DOHH2 (cell line): ENCODE measurements at regions not wholly inside any gene's neighbourhood (a gene's known extent, or its start where the extent isn't known, plus 50 kb on each side); places are given as distances from the start of the nearest gene placed in this dataset.

Source experiments
- H3F3A ChIP-seq: fragments of 200-600 bp; sonication (generic), shearing (Covaris generic); 2 replicates; pipeline ENCODE4 v1.6.0; 2016; ENCODE audit warnings: antibody characterized with exemption, mild to moderate bottlenecking; ENCODE audit not compliant: control insufficient read depth, insufficient read depth
- H3K27ac ChIP-seq: fragments of 200-600 bp; sonication (generic); 2 replicates; pipeline ENCODE4 v1.5.1; 2014; ENCODE audit warnings: low read depth, mild to moderate bottlenecking, low read length, moderate library complexity
- H3K27me3 ChIP-seq: fragments of 200-600 bp; sonication (generic); 2 replicates; pipeline ENCODE4 v1.6.1; 2014; ENCODE audit warnings: mild to moderate bottlenecking, low read length, mixed read lengths; ENCODE audit not compliant: control insufficient read depth
- H3K36me3 ChIP-seq: fragments of 200-600 bp; sonication (generic); 2 replicates; pipeline ENCODE4 v1.6.1; 2014; ENCODE audit warnings: mild to moderate bottlenecking, low read length, moderate library complexity, mixed read lengths; ENCODE audit not compliant: control insufficient read depth
- H3K4me1 ChIP-seq: fragments of 200-600 bp; sonication (generic); 2 replicates; pipeline ENCODE4 v1.6.1; 2014; ENCODE audit warnings: mild to moderate bottlenecking, low read length, mixed read lengths; ENCODE audit not compliant: control insufficient read depth
- H3K4me2 ChIP-seq: fragments of 200-600 bp; sonication (generic); 2 replicates; pipeline ENCODE4 v1.6.0; 2014; ENCODE audit warnings: mild to moderate bottlenecking, low read length, moderate library complexity
- H3K4me3 ChIP-seq: fragments of 200-600 bp; sonication (generic); 2 replicates; pipeline ENCODE4 v1.5.1; 2014; ENCODE audit warnings: mild to moderate bottlenecking, low read length, mixed read lengths
- H3K79me2 ChIP-seq: fragments of 200-600 bp; sonication (generic); 2 replicates; pipeline ENCODE4 v1.6.1; 2014; ENCODE audit warnings: mild to moderate bottlenecking, low read length, mixed read lengths; ENCODE audit not compliant: control insufficient read depth
- H3K9me2 ChIP-seq: fragments of 200-600 bp; sonication (generic); replicated peaks from 2 replicates; pipeline ENCODE4 v1.6.1; 2014; ENCODE audit warnings: mild to moderate bottlenecking, low read length, mixed read lengths; ENCODE audit not compliant: control insufficient read depth
- H3K9me3 ChIP-seq: fragments of 200-600 bp; sonication (generic); 2 replicates; pipeline ENCODE4 v1.6.1; 2014; ENCODE audit warnings: antibody characterized with exemption, low read length, mixed read lengths; ENCODE audit not compliant: control insufficient read depth, insufficient read depth
- H4K20me1 ChIP-seq: fragments of 200-600 bp; sonication (generic); 2 replicates; pipeline ENCODE4 v1.6.0; 2014; ENCODE audit warnings: low read depth, mild to moderate bottlenecking, antibody characterized with exemption, low read length, moderate library complexity; ENCODE audit not compliant: control insufficient read depth, insufficient read depth
- EZH2phosphoT487 ChIP-seq: fragments of 200-600 bp; sonication (generic); IDR thresholded peaks from 2 replicates; pipeline ENCODE4 v1.6.1; 2017; ENCODE audit warnings: borderline replicate concordance, mild to moderate bottlenecking, antibody characterized with exemption, low read length, moderate library complexity, mixed read lengths
- TF ChIP-seq, protein P1 (sequence below): fragments of 200-600 bp; sonication (generic); IDR thresholded peaks from one replicate; pipeline ENCODE4 v1.5.1; 2014; ENCODE audit warnings: antibody characterized with exemption, mild to moderate bottlenecking, low read depth, low read length; ENCODE audit not compliant: poor library complexity, severe bottlenecking

DNA sequence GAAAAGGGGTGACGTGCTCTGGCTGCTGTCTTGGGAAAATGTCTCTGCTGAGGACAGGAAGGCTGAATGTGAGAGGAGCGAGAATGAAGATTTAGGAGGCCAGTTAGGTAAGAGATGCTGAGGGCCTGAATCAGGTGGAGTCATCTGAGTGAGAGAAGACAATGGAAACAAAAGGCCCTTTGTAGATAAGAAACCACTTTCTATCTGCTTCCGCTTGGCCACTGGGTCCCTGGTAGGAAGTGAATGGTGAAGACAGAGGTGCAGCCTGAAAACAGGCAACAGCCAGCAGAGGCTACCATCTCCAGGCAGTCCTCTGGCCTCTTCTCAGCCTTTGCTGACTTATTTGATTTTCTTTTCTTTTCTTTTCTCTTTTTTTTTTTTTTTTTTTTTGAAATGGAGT lies 374.0 kb upstream of the SLC14A2 start:
- no peaks in the 10 kb centered on the region for H3K36me3 ChIP-seq
- TF ChIP-seq EZH2phosphoT487: no peak
- TF ChIP-seq, protein P1, sequence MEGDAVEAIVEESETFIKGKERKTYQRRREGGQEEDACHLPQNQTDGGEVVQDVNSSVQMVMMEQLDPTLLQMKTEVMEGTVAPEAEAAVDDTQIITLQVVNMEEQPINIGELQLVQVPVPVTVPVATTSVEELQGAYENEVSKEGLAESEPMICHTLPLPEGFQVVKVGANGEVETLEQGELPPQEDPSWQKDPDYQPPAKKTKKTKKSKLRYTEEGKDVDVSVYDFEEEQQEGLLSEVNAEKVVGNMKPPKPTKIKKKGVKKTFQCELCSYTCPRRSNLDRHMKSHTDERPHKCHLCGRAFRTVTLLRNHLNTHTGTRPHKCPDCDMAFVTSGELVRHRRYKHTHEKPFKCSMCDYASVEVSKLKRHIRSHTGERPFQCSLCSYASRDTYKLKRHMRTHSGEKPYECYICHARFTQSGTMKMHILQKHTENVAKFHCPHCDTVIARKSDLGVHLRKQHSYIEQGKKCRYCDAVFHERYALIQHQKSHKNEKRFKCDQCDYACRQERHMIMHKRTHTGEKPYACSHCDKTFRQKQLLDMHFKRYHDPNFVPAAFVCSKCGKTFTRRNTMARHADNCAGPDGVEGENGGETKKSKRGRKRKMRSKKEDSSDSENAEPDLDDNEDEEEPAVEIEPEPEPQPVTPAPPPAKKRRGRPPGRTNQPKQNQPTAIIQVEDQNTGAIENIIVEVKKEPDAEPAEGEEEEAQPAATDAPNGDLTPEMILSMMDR: no peak
- no peak overlapping the region for H3K4me3 ChIP-seq
- H3K9me3 ChIP-seq: no peaks in the 10 kb centered on the region
- no peaks in the 10 kb centered on the region for H3K4me1 ChIP-seq
- no peak overlapping the region for H3K27ac ChIP-seq
- H4K20me1 ChIP-seq: no peaks in the 10 kb centered on the region
- 0 out of 2 replicates have a peak, but pooled peaks cover 2% of the 10 kb centered on the region for H3K9me2 ChIP-seq
- no peaks in the 10 kb centered on the region for H3K27me3 ChIP-seq
- no peak overlapping the region for H3K4me2 ChIP-seq
- no peaks in the 10 kb centered on the region for H3F3A ChIP-seq
- H3K79me2 ChIP-seq: no peaks in the 10 kb centered on the region

DNA sequence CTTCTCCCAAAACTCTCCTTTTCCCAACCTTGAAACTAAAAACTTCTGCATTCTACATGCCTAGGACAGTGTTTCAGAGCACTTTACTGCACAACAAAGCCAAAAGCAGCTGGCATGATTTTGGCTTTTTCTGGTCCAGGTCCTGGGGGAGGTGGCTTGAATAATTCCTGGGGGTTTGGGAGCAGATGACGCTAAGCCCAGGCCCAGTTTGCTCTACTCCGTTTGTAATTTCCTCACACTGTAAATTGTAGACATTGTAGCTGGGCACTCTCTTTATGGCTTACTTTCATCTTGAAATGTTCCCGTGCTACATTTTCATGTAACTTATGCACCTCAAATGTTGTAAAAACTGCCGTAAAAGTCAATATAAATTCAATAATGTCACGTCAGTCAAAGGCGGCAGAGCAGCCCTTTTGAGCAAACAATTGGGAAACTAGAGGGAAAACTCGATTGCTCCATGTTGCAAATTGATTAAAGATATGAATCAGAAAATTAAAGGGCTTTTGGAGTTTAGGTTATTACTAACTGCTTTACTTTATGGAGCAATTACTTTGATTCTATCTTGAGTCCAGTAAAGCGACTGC lies 373.2 kb upstream of the SLC14A2 start:
- Histone ChIP-seq H3K9me2 (no peaks in the 10 kb centered on the region), H3K79me2 (no peaks in the 10 kb centered on the region), H4K20me1 (no peaks in the 10 kb centered on the region), H3K27ac (no peak overlapping the region), H3F3A (no peaks in the 10 kb centered on the region), H3K9me3 (no peaks in the 10 kb centered on the region), H3K36me3 (no peaks in the 10 kb centered on the region), H3K4me1 (no peaks in the 10 kb centered on the region), H3K4me2 (no peak overlapping the region), H3K27me3 (no peaks in the 10 kb centered on the region), H3K4me3 (no peak overlapping the region)
- no peak for TF ChIP-seq EZH2phosphoT487
- TF ChIP-seq, protein P1: no peak

DNA sequence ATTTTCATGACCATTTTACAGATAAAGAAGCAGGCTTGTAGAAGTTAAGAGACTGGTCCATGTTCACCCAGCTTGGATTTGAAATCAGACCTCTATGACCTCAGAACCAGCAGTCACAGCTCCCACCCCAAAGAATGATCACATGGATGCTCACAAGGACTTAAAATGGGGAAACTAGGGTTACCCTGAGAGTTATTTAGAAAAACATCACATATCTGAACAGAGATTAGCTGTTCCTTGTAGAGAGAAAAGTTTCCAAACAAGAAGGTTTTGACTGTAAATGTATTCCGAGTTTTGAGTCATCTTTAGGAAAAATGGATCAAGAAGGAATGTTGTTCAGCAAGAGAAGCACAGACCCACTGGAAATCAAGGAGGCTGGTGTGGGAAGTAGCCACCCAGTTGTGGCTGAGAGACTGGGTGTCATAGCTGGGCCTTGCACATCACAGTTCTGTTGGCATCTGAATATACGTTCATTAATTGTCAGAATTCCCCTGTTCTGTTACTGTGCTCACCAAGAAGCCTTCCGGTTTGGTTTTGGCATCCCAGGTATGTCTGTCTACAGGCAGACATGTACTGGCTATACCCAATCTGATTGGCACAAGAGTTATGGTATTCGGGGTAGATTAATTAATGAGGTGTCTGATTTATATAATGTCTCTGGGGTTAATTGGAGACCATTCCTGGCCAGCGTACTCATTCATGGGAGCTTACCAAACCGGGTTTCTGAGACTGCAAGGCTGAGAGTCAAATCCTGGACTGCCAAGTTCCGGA lies 371.8 kb upstream of the SLC14A2 start:
- TF ChIP-seq, protein P1: no peak
- TF ChIP-seq EZH2phosphoT487: no peak
- Histone ChIP-seq H3K36me3 (no peaks in the 10 kb centered on the region), H3K27me3 (no peaks in the 10 kb centered on the region), H3F3A (no peaks in the 10 kb centered on the region), H3K27ac (no peak overlapping the region), H3K79me2 (no peaks in the 10 kb centered on the region), H3K4me3 (no peak overlapping the region), H4K20me1 (no peaks in the 10 kb centered on the region), H3K9me2 (no peaks in the 10 kb centered on the region), H3K4me2 (no peak overlapping the region), H3K9me3 (no peaks in the 10 kb centered on the region), H3K4me1 (no peaks in the 10 kb centered on the region)
